GM12874 (cell line): ENCODE measurements at regions not wholly inside any gene's neighbourhood (a gene's known extent, or its start where the extent isn't known, plus 50 kb on each side); places are given as distances from the start of the nearest gene placed in this dataset.

Source experiments
- TF ChIP-seq, protein P1 (sequence below): IDR thresholded peaks from 2 replicates; pipeline ENCODE4 v1.5.1; 2011; ENCODE audit warnings: low read depth, mild to moderate bottlenecking, control low read depth, low read length, moderate library complexity; ENCODE audit not compliant: insufficient read depth

DNA sequence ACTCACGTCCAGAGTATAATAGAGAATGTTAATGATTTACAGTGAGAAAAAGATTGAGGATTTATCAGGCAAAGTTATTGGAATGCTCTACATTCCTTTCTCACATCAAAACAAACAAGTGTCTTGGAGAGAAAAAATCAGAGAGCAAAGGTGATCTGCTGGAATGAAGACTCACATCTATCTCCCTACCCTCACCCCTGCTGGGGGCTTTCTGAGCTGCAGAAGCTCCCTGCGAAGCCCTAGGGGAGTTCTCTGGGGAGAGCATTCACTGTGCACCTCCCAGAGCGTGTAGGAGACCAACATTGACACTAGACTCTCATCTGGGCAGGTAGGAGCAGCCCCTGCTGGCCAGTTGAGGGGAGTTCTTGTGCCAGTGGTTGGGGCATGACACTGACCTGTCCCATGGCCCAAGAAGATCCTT is 76.6 kb upstream of the ADAMTS16 start:
- TF ChIP-seq, protein P1, sequence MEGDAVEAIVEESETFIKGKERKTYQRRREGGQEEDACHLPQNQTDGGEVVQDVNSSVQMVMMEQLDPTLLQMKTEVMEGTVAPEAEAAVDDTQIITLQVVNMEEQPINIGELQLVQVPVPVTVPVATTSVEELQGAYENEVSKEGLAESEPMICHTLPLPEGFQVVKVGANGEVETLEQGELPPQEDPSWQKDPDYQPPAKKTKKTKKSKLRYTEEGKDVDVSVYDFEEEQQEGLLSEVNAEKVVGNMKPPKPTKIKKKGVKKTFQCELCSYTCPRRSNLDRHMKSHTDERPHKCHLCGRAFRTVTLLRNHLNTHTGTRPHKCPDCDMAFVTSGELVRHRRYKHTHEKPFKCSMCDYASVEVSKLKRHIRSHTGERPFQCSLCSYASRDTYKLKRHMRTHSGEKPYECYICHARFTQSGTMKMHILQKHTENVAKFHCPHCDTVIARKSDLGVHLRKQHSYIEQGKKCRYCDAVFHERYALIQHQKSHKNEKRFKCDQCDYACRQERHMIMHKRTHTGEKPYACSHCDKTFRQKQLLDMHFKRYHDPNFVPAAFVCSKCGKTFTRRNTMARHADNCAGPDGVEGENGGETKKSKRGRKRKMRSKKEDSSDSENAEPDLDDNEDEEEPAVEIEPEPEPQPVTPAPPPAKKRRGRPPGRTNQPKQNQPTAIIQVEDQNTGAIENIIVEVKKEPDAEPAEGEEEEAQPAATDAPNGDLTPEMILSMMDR: peak; percentile 35

DNA sequence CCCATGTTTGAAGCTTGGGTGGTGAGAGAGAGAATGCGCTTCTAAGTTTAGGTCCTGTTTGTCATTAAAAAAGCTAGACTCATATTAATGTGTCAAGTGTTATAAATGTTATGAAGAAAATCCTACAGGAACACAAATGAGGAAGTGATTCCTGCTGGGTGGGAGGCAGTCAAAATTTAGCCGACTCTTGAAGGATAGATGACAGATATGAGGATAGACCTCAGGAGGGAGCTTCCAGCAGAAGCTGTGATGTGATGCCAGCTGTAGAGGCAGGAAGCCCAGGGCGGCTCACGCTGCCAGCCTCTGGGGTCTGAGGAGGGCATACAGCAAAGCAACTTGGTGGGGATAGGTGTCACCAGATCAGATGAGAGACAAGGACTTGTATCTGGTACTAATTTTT is 74.7 kb upstream of the ADAMTS16 start:
- TF ChIP-seq, protein P1: no peak

DNA sequence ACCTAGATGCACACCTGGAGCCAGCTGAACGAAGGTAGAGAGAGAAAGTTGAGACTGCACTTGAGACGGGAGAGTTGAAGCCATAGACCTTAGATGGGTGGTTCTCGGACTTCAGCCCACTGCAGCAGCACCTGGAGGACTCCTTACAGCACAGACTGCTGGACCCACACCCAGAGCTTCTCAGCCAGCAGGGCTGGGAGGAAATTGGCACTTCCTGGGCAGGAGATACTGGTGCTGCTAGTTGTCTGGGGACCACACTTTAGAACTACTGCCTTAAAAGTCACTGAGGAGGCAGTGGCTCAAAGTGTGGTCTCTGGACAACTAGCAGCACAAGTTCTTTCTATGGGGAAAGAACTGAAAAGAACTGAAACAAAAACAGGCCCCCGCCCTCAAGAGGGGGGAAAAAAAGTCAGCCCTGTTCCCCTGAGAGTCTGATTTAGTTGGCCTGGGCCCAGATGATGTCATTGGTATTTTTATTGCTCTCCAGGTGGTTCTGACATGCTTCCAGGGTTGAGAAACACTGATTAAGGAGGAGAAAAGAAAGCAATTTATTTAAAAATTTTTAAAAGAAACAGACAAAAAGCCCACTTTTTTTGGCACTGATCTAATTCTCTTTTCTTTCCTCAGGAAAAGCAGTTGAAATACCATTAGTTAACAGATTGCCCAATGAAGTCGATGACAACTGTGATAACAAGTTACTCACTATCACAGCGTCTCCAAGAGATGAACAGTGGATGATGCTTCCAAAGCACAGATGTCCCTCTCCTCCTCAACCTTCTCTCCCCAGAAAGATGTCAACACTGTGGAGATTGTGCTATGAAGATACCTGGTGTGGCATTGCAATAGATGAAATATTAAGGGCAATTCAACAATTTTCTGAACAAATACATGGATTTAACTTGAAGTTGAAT is 73.6 kb upstream of the ADAMTS16 start:
- TF ChIP-seq, protein P1: no peak

DNA sequence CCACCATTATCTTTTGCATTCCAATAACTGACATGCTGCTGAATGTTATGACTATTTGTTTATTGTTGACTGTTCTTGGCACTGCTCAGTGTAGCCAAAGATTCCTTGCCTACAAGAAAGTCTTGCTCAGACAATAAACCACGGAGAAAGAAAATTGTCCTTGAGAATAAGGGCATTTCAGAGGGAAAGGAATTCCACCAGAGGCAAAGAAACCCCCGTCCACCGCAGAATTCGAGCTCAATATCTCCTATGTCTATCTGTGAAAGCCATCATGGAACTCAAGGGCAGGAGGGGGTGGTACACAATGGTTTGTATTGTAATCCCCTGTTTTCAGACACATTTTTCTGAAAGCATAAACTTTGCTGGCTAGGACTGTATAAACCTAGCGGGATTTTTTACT is 70.3 kb upstream of the ADAMTS16 start:
- TF ChIP-seq, protein P1: no peak

DNA sequence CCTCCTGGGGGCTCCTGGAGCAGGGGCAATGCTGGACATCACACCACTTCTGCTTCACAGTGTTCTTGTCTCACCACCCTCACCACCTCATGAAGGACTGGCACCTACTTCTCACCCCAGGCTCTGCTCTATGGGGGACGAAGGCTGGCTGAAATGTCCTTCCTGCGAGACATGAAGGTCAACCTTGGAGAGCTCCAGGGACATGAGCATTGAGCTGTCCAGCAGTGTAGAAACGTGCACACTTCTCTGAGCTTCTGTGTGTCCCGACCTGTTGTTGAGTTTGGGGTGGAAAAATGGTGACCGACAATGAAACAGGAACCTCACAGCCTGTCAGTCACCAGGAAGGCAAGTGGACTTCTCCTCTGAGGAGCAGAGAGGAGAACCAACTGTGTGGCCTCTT is 68.6 kb upstream of the ADAMTS16 start:
- TF ChIP-seq, protein P1: no peak

DNA sequence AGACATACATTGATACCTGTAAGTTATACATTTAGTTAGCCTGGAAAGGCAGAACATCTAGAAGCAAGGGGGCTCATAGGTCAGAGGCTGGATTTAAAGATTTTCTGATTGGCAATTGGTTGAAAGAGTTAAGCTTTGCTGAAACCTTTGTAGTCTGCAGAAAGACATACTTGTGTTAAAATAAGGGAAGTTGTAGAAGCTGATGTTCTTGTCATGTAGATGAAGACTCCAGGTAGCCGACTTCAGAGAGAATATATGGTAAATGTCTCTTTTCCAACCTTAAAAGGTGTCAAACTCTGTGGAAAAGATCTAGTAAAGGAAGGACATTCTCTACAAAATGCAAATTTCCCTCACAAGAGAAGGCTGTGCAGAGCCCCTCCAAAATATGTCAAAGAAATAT is 62.9 kb upstream of the ADAMTS16 start:
- TF ChIP-seq, protein P1: no peak

DNA sequence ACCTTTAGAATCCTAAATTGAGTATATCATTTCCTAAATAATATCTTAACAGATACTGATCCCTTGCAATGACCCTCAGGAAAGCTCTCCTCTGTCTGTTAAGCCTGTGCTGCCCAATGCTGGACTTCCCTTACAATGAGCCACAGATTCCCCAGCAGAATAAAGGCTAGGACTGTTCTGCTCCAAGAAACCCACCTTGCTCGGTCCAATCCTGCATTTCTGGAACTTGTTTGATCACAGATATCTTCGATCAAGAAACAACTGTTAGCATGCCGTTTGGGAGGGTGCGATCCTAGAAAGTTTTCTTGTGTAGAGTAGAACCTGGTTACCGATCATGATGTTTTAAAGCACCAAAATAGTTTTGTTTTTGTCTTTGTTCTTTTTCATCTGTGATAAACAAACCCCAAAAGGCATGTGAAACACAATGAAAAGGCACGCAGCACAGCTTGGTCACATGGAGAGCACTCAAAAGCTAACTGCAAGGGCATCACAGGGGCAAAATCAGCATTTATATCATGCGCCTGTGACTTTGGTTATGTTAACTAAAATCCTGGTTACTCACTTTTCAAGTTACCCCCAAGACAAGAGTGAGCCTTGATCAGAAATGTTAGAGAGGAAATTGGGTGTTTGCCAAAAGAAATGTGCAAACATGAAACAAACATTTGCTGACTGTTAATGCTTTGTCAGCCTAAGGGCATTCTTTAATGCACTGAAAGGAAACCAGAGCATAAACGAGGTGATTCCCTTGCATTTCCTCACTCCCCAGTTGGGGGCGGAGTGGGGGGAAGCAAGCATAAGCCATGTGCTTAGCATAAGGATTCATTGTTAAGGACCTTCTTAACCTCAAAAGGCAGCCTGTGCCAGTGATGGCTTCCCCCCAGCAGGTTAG is 61.9 kb upstream of the ADAMTS16 start:
- TF ChIP-seq, protein P1: no peak
